Ishikawa (cell line): ENCODE measurements at regions not wholly inside any gene's neighbourhood (a gene's known extent, or its start where the extent isn't known, plus 50 kb on each side); places are given as distances from the start of the nearest gene placed in this dataset.
A peak's percentile ranks its signal among the peaks of the same experiment; 100 is the strongest.

ENCODE experiments used
- CEBPB ChIP-seq: IDR thresholded peaks from 2 replicates; pipeline ENCODE4 v1.6.1; 2012
- CREB1 ChIP-seq: IDR thresholded peaks from 2 replicates; pipeline ENCODE4 v1.6.1; 2012; ENCODE audit warnings: low read depth
- EGR1 ChIP-seq: IDR thresholded peaks from 2 replicates; pipeline ENCODE4 v1.6.1; 2012
- EP300 ChIP-seq: IDR thresholded peaks from 2 replicates; pipeline ENCODE4 v1.6.1; 2012; ENCODE audit warnings: borderline replicate concordance
- FOXM1 ChIP-seq: IDR thresholded peaks from 2 replicates; pipeline ENCODE4 v1.6.1; 2012; ENCODE audit warnings: low read depth, borderline replicate concordance
- NFIC ChIP-seq: IDR thresholded peaks from 2 replicates; pipeline ENCODE4 v1.6.1; 2012
- RAD21 ChIP-seq: IDR thresholded peaks from 2 replicates; pipeline ENCODE4 v1.6.1; 2012; ENCODE audit warnings: low read depth
- TAF1 ChIP-seq: IDR thresholded peaks from 2 replicates; pipeline ENCODE4 v1.6.1; 2012; ENCODE audit warnings: low read depth, mild to moderate bottlenecking
- TCF12 ChIP-seq: IDR thresholded peaks from 2 replicates; pipeline ENCODE4 v1.6.1; 2012; ENCODE audit warnings: low read depth
- TEAD4 ChIP-seq: IDR thresholded peaks from 2 replicates; pipeline ENCODE4 v1.6.1; 2012
- YY1 ChIP-seq: IDR thresholded peaks from 2 replicates; pipeline ENCODE4 v1.6.1; 2012; ENCODE audit warnings: low read depth
- ZBTB7A ChIP-seq: IDR thresholded peaks from 2 replicates; pipeline ENCODE4 v1.6.1; 2012; ENCODE audit warnings: low read depth
- TF ChIP-seq, protein P1 (sequence below): IDR thresholded peaks from 2 replicates; pipeline ENCODE4 v1.6.1; 2012
- TF ChIP-seq, protein P2 (sequence below): IDR thresholded peaks from 2 replicates; pipeline ENCODE4 v1.6.1; 2012
- TF ChIP-seq, protein P3 (sequence below): IDR thresholded peaks from 2 replicates; pipeline ENCODE4 v1.6.1; 2012; ENCODE audit warnings: low read depth, mild to moderate bottlenecking

DNA sequence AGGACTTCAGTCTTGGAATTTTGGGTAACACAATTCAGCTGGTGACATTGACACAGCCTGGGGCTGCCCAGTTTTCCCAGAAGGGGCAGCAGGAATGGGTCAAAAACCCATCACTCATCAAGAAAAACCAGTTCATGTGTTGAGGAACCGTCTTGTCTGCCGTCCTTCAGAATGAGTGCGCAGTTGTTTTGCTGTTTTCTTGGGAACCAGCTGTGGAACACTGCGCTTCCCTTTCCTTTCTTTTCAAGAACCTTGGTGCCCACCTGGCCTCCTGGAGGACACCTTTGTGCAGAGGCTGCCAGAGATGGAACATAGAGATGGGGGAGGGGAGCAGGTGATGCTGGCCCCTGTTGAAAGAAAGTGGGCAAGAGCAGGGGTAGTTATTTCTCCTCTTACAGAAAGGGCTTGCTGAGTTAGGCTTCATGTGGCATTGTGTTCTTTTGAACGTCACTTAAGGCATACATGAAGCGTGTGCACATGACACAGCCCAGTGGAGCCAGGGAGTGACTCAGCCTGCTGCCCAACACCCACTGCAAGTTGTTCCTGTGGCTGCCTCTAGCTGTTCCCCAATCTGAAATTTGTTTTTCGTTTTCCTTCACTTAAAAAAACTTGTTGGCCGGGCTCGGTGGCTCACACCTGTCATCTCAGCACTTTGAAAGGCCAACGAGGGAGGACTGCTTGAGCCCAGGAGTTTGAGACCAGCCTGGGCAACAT lies 87.4 kb upstream of the TNS3 start:
- TF ChIP-seq, protein P1, sequence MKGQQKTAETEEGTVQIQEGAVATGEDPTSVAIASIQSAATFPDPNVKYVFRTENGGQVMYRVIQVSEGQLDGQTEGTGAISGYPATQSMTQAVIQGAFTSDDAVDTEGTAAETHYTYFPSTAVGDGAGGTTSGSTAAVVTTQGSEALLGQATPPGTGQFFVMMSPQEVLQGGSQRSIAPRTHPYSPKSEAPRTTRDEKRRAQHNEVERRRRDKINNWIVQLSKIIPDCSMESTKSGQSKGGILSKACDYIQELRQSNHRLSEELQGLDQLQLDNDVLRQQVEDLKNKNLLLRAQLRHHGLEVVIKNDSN, result peak; percentile 51
- no peak for TF ChIP-seq TAF1
- TF ChIP-seq, protein P2, sequence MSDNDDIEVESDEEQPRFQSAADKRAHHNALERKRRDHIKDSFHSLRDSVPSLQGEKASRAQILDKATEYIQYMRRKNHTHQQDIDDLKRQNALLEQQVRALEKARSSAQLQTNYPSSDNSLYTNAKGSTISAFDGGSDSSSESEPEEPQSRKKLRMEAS, result peak; percentile 69
- TF ChIP-seq NFIC, result 0 out of 2 replicates have a peak, but pooled peaks have one; percentile 18
- TF ChIP-seq RAD21, result peak; percentile 11; the same call in 1 of the 2 replicates
- no peak for TF ChIP-seq ZBTB7A

DNA sequence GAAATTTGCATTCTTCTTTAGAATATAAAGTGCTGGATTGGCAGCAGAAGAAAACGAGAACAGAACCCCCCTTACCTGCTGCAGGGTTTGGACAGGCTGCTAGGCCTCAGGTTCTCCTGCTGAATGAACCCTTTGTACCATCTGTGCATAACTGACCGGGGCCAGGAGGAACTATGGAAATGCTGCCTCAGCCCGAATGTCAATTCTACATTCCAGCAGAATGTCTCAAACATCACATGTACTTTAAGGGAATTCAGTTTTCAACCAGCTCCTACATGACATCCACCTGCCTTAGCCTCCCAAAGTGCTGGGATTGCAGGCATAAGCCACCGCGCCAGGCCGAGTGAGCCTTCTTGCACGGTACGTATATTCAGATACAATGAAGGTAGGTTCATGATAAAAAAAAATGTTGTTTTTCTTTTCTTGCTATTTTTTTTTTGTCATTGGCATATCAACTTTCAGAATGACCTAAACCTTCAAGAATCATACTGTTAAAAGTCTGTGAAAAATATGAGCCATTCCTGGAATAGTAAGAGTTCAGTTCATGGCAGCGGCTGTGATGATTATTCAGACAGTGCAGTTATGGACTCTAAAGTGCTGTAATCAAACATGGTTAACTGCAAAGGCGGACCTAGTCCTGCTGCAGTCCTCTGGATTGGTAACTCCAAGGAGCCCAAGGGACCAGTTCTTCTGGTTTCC lies 84.4 kb upstream of the TNS3 start:
- TF ChIP-seq ZBTB7A (no peak), TEAD4 (peak; percentile 28; the same call in 1 of the 2 replicates)

DNA sequence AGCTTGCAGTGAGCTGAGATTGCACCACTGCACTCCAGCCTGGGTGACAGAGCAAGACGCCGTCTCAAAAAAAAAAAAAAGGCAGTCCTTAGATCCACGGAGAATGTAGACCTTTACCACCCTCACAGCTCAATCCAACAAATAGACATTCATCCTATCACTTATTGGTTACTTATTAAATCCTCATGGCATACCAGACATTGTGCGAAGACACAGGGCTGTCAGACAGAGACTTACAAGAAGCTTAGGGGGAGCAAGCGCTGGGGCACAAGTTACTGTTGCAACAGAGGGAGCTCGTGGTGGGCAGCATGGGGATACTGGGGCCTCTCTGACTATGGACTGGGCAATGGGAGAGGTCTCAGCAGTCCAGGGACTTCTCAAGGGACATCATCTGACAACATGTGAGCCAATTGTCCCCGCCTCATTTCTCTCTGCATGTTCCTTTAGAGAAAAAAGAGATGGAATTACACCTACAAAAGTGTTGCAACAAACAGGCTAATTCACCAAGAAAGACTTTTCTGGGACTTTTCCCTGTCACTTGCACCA lies 82.8 kb upstream of the TNS3 start:
- TF ChIP-seq, protein P1, result no peak
- no peak for TF ChIP-seq CEBPB
- TF ChIP-seq, protein P3, sequence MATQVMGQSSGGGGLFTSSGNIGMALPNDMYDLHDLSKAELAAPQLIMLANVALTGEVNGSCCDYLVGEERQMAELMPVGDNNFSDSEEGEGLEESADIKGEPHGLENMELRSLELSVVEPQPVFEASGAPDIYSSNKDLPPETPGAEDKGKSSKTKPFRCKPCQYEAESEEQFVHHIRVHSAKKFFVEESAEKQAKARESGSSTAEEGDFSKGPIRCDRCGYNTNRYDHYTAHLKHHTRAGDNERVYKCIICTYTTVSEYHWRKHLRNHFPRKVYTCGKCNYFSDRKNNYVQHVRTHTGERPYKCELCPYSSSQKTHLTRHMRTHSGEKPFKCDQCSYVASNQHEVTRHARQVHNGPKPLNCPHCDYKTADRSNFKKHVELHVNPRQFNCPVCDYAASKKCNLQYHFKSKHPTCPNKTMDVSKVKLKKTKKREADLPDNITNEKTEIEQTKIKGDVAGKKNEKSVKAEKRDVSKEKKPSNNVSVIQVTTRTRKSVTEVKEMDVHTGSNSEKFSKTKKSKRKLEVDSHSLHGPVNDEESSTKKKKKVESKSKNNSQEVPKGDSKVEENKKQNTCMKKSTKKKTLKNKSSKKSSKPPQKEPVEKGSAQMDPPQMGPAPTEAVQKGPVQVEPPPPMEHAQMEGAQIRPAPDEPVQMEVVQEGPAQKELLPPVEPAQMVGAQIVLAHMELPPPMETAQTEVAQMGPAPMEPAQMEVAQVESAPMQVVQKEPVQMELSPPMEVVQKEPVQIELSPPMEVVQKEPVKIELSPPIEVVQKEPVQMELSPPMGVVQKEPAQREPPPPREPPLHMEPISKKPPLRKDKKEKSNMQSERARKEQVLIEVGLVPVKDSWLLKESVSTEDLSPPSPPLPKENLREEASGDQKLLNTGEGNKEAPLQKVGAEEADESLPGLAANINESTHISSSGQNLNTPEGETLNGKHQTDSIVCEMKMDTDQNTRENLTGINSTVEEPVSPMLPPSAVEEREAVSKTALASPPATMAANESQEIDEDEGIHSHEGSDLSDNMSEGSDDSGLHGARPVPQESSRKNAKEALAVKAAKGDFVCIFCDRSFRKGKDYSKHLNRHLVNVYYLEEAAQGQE, result no peak
- TF ChIP-seq TEAD4, result no peak
- TF ChIP-seq EGR1, result no peak

GRCh38 chr7:47663851-47664250 lies 81.9 kb upstream of the TNS3 start:
- TF ChIP-seq, protein P3, result no peak
- no peak for TF ChIP-seq FOXM1
- TF ChIP-seq RAD21, result no peak
- TF ChIP-seq, protein P2, result no peak

DNA sequence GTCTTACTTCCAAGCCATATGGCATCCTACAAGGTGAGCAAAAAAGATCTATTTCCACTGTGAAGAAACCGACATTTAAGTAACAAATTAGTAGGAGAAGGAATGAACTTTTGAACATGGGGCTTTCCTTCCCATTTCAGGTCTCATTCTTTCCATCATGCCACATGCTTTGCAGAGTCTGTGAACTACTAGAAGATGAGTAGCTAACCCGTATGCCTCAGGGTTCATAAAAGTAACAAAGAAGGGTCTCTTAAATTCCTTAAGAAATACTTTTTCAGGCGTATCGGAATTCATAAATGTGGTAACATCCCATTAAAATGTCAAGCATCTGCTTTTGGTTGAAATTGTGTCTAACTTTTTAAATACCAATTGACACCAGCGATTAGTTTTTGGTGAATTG lies 81.3 kb upstream of the TNS3 start:
- TF ChIP-seq TEAD4, result no peak

GRCh38 chr7:47661051-47661714 lies 79.3 kb upstream of the TNS3 start:
- no peak for TF ChIP-seq ZBTB7A
- no peak for TF ChIP-seq CREB1
- TF ChIP-seq, protein P1, result no peak
- TF ChIP-seq, protein P3, result no peak
- TF ChIP-seq YY1, result no peak
- TF ChIP-seq TCF12, result no peak
- no peak for TF ChIP-seq RAD21
- no peak for TF ChIP-seq EP300
- TF ChIP-seq, protein P2, result no peak
- no peak for TF ChIP-seq TAF1
- no peak for TF ChIP-seq FOXM1
- TF ChIP-seq TEAD4, result no peak
- no peak for TF ChIP-seq CEBPB
- no peak for TF ChIP-seq EGR1
- TF ChIP-seq NFIC, result no peak
